ENCODE measurements at regions not wholly inside any gene's neighbourhood (a gene's known extent, or its start where the extent isn't known, plus 50 kb on each side); places are given as distances from the start of the nearest gene placed in this dataset.

- H3K4me1 Mint-ChIP-seq, result no peaks in the 10 kb centered on the region
- H3K27me3 ChIP-seq (replicated peaks in 1 of 4; ENCODE audit: control extremely low read depth in 1 of 4, control insufficient read depth in 3 of 4, insufficient read depth in 4 of 4, low read length in 3 of 4), result no peaks in the 10 kb centered on the region
- H3K9ac ChIP-seq (ENCODE audit: low read length), result no peak overlapping the region
- no peaks in the 10 kb centered on the region for H3K9me3 ChIP-seq (ENCODE audit: control extremely low read depth in 1 of 3, control insufficient read depth in 2 of 3, insufficient read depth in 1 of 3, low read length in 2 of 3)
- no peaks in the 10 kb centered on the region for H3K27me3 Mint-ChIP-seq
- H3K27ac Mint-ChIP-seq, result no peak overlapping the region
- H3K4me1 ChIP-seq (ENCODE audit: control insufficient read depth in 2 of 2, insufficient read depth in 2 of 2, low read length in 2 of 2), result no peaks in the 10 kb centered on the region
- 87% methylated on average over 5 of the region's 7 CpGs for WGBS (ENCODE audit: insufficient coverage)
- no peak overlapping the region for H3K4me2 ChIP-seq (replicated peaks; ENCODE audit: low read depth, low read length, poor library complexity, severe bottlenecking)
- ATAC-seq (ENCODE audit: low read depth) (no peak), DNase-seq (no peak)
- H4K20me1 ChIP-seq (ENCODE audit: control insufficient read depth, insufficient read depth, low read length, poor library complexity, severe bottlenecking), result no peaks in the 10 kb centered on the region
- no peak overlapping the region for H2AFZ ChIP-seq (ENCODE audit: insufficient read depth, low read depth, low read length, poor library complexity, severe bottlenecking)
- H3K4me3 Mint-ChIP-seq, result no peak overlapping the region
- H3K4me3 ChIP-seq (ENCODE audit: control extremely low read depth in 1 of 5, extremely low read depth in 1 of 5, insufficient read depth in 1 of 5, low read depth in 2 of 5, low read length in 4 of 5), result no peak overlapping the region
- no peaks in the 10 kb centered on the region for H3K9me3 Mint-ChIP-seq (ENCODE audit: insufficient read depth)
- intact Hi-C loops (cut with micrococcal nuclease), result no loop called here
- no peaks in the 10 kb centered on the region for H3K79me2 ChIP-seq (ENCODE audit: control insufficient read depth, insufficient read depth, low read length)
- TF ChIP-seq CTCF (IDR thresholded peaks at IDR 0.05) (no peak), EZH2 (IDR thresholded peaks at IDR 0.05; ENCODE audit: borderline replicate concordance, insufficient read depth, low read depth, low read length, poor library complexity, severe bottlenecking) (no peak)
- no peak overlapping the region for H3K27ac ChIP-seq (ENCODE audit: low read length in 2 of 2)
- no peaks in the 10 kb centered on the region for H3K36me3 ChIP-seq (replicated peaks in 1 of 2; ENCODE audit: control extremely low read depth in 1 of 2, control insufficient read depth in 1 of 2, extremely low read depth in 1 of 2, insufficient read depth in 2 of 2, low read length in 1 of 2)
- CTCF ChIA-PET, result no interaction called here
- POLR2A ChIA-PET, result no interaction called here
Measured at GRCh38 chr13:84126671-84127171, 244.4 kb upstream of the SLITRK1 start.

GRCh38 chr13:84121456-84121855 is 239.2 kb upstream of the SLITRK1 start:
- TF ChIP-seq CTCF (IDR thresholded peaks at IDR 0.05) (no peak), EZH2 (IDR thresholded peaks at IDR 0.05; ENCODE audit: borderline replicate concordance, insufficient read depth, low read depth, low read length, poor library complexity, severe bottlenecking) (no peak)
- Histone ChIP-seq H3K4me2 (replicated peaks; ENCODE audit: low read depth, low read length, poor library complexity, severe bottlenecking) (no peak overlapping the region), H2AFZ (ENCODE audit: insufficient read depth, low read depth, low read length, poor library complexity, severe bottlenecking) (no peak overlapping the region), H3K9me3 (ENCODE audit: control extremely low read depth in 1 of 3, control insufficient read depth in 2 of 3, insufficient read depth in 1 of 3, low read length in 2 of 3) (no peaks in the 10 kb centered on the region), H3K4me3 (ENCODE audit: control extremely low read depth in 1 of 5, extremely low read depth in 1 of 5, insufficient read depth in 1 of 5, low read depth in 2 of 5, low read length in 4 of 5) (no peak overlapping the region), H3K27me3 (replicated peaks in 1 of 4; ENCODE audit: control extremely low read depth in 1 of 4, control insufficient read depth in 3 of 4, insufficient read depth in 4 of 4, low read length in 3 of 4) (no peaks in the 10 kb centered on the region), H3K9ac (ENCODE audit: low read length) (no peak overlapping the region), H3K36me3 (replicated peaks in 1 of 2; ENCODE audit: control extremely low read depth in 1 of 2, control insufficient read depth in 1 of 2, extremely low read depth in 1 of 2, insufficient read depth in 2 of 2, low read length in 1 of 2) (no peaks in the 10 kb centered on the region), H3K4me1 (ENCODE audit: control insufficient read depth in 2 of 2, insufficient read depth in 2 of 2, low read length in 2 of 2) (no peaks in the 10 kb centered on the region), H3K27ac (ENCODE audit: low read length in 2 of 2) (no peak overlapping the region), H3K79me2 (ENCODE audit: control insufficient read depth, insufficient read depth, low read length) (no peaks in the 10 kb centered on the region), H4K20me1 (ENCODE audit: control insufficient read depth, insufficient read depth, low read length, poor library complexity, severe bottlenecking) (no peaks in the 10 kb centered on the region)
- H3K27me3 Mint-ChIP-seq, result no peaks in the 10 kb centered on the region
- DNase-seq (no peak), ATAC-seq (ENCODE audit: low read depth) (no peak)
- intact Hi-C loops (cut with micrococcal nuclease), result no loop called here
- ChIA-PET CTCF (no interaction called here), POLR2A (no interaction called here)
- H3K9me3 Mint-ChIP-seq (ENCODE audit: insufficient read depth), result no peaks in the 10 kb centered on the region
- no peak overlapping the region for H3K27ac Mint-ChIP-seq
- no peaks in the 10 kb centered on the region for H3K4me1 Mint-ChIP-seq
- H3K4me3 Mint-ChIP-seq, result no peak overlapping the region
- WGBS (ENCODE audit: insufficient coverage), result 78% methylated on average over 1 of the region's 1 CpG

Data from B cell (primary cell).